Activated B cell treated with CpG ODN at 0.5 μM for 24 hours (primary cell): ENCODE measurements at regions not wholly inside any gene's neighbourhood (a gene's known extent, or its start where the extent isn't known, plus 50 kb on each side); places are given as distances from the start of the nearest gene placed in this dataset.

Source experiments
- ATAC-seq: fragments of 200-7000 bp; cut with Tn5 transposase; one replicate; pipeline ENCODE4 v1.10.0; 2021; ENCODE audit warnings: low read depth, mild to moderate bottlenecking, moderate library complexity
- CTCF ChIA-PET: fragments of 350-600 bp; sonication (Branson Sonifier 250); formaldehyde crosslinking; loops from one replicate; lab custom pipeline; 2021; ENCODE audit warnings: antibody characterized with exemption; lab: Charles Lee
- POLR2A ChIA-PET: fragments of 350-600 bp; sonication (Branson Sonifier 250); formaldehyde crosslinking; loops from one replicate; lab custom pipeline; 2021; ENCODE audit warnings: antibody characterized with exemption; lab: Charles Lee
- DNase-seq: peaks from one replicate; pipeline ENCODE4 v3.0.0; 2022
- H3K27ac Mint-ChIP-seq: one replicate; pipeline ENCODE4 v1.8.0; 2020; ENCODE audit warnings: mixed read lengths
- H3K27me3 Mint-ChIP-seq: one replicate; pipeline ENCODE4 v1.8.0; 2021; ENCODE audit warnings: mixed read lengths
- H3K36me3 Mint-ChIP-seq: one replicate; pipeline ENCODE4 v1.8.0; 2021; ENCODE audit warnings: low read depth, mixed read lengths
- H3K4me1 Mint-ChIP-seq: one replicate; pipeline ENCODE4 v1.8.0; 2021; ENCODE audit warnings: mixed read lengths
- H3K4me3 Mint-ChIP-seq: one replicate; pipeline ENCODE4 v1.8.0; 2020; ENCODE audit warnings: mild to moderate bottlenecking, mixed read lengths
- H3K9me3 Mint-ChIP-seq: one replicate; pipeline ENCODE4 v1.8.0; 2020; ENCODE audit warnings: mixed read lengths
- CTCF ChIP-seq: fragments of 200-600 bp; IDR thresholded peaks from one replicate; pipeline ENCODE4 v1.8.0; 2022; ENCODE audit warnings: antibody characterized with exemption, mild to moderate bottlenecking
- intact Hi-C: fragments of 100-400 bp; cut with micrococcal nuclease; formaldehyde crosslinking; loops from one replicate; pipeline ENCODE4 v1.15.1; 2024

- H3K9me3 Mint-ChIP-seq: no peaks in the 10 kb centered on the region
- ChIA-PET CTCF (no interaction called here), POLR2A (no interaction called here)
- DNase-seq: no peak
- no peak for TF ChIP-seq CTCF
- H3K4me3 Mint-ChIP-seq: no peak overlapping the region
- H3K27me3 Mint-ChIP-seq: no peaks in the 10 kb centered on the region
- no peaks in the 10 kb centered on the region for H3K4me1 Mint-ChIP-seq
- intact Hi-C loops: no loop called here
- no peak overlapping the region for H3K27ac Mint-ChIP-seq
- no peak for ATAC-seq
- H3K36me3 Mint-ChIP-seq: no peaks in the 10 kb centered on the region
Observed at GRCh38 chr6:56335726-56336125, 88.3 kb upstream of the COL21A1 start.

GRCh38 chr6:56334937-56335336 lies 87.6 kb upstream of the COL21A1 start:
- ChIA-PET CTCF (no interaction called here), POLR2A (no interaction called here)
- Mint-ChIP-seq H3K4me1 (no peaks in the 10 kb centered on the region), H3K36me3 (no peaks in the 10 kb centered on the region), H3K4me3 (no peak overlapping the region), H3K27ac (no peak overlapping the region), H3K27me3 (no peaks in the 10 kb centered on the region), H3K9me3 (no peaks in the 10 kb centered on the region)
- no peak for TF ChIP-seq CTCF
- ATAC-seq: no peak
- intact Hi-C loops: no loop called here
- no peak for DNase-seq

GRCh38 chr6:56329271-56330050 lies 82.1 kb upstream of the COL21A1 start:
- H3K4me1 Mint-ChIP-seq: no peaks in the 10 kb centered on the region
- H3K9me3 Mint-ChIP-seq: no peaks in the 10 kb centered on the region
- H3K36me3 Mint-ChIP-seq: no peaks in the 10 kb centered on the region
- no peak for TF ChIP-seq CTCF
- DNase-seq (no peak), ATAC-seq (no peak)
- intact Hi-C loops: no loop called here
- no peak overlapping the region for H3K27ac Mint-ChIP-seq
- no peak overlapping the region for H3K4me3 Mint-ChIP-seq
- CTCF ChIA-PET: no interaction called here
- no peaks in the 10 kb centered on the region for H3K27me3 Mint-ChIP-seq
- POLR2A ChIA-PET: no interaction called here

GRCh38 chr6:56328728-56329090 lies 81.3 kb upstream of the COL21A1 start:
- no peaks in the 10 kb centered on the region for H3K4me1 Mint-ChIP-seq
- ATAC-seq (no peak), DNase-seq (no peak)
- no peaks in the 10 kb centered on the region for H3K36me3 Mint-ChIP-seq
- intact Hi-C loops: no loop called here
- no peaks in the 10 kb centered on the region for H3K9me3 Mint-ChIP-seq
- no peak overlapping the region for H3K4me3 Mint-ChIP-seq
- ChIA-PET CTCF (no interaction called here), POLR2A (no interaction called here)
- H3K27me3 Mint-ChIP-seq: no peaks in the 10 kb centered on the region
- TF ChIP-seq CTCF: no peak
- H3K27ac Mint-ChIP-seq: no peak overlapping the region

GRCh38 chr6:56327946-56328727 lies 80.8 kb upstream of the COL21A1 start:
- ChIA-PET CTCF (no interaction called here), POLR2A (no interaction called here)
- no peaks in the 10 kb centered on the region for H3K9me3 Mint-ChIP-seq
- intact Hi-C loops: no loop called here
- H3K27ac Mint-ChIP-seq: no peak overlapping the region
- no peaks in the 10 kb centered on the region for H3K27me3 Mint-ChIP-seq
- H3K36me3 Mint-ChIP-seq: no peaks in the 10 kb centered on the region
- H3K4me1 Mint-ChIP-seq: no peaks in the 10 kb centered on the region
- no peak for DNase-seq
- TF ChIP-seq CTCF: no peak
- no peak overlapping the region for H3K4me3 Mint-ChIP-seq
- ATAC-seq: no peak
